Nephron (organoid): ENCODE measurements at regions not wholly inside any gene's neighbourhood (a gene's known extent, or its start where the extent isn't known, plus 50 kb on each side); places are given as distances from the start of the nearest gene placed in this dataset.
A peak's percentile ranks its signal among the peaks of the same experiment; 100 is the strongest.

Source experiments
- H3K27ac Mint-ChIP-seq, 3 experiments: 2 replicates each; pipeline ENCODE4 v1.8.0; 2020; ENCODE audit warnings: mixed read lengths in 3 of 3, mild to moderate bottlenecking in 2 of 3, moderate library complexity in 1 of 3
- H3K27me3 Mint-ChIP-seq: 2 replicates; pipeline ENCODE4 v1.8.0; 2021; ENCODE audit warnings: low read depth, mild to moderate bottlenecking, moderate library complexity, mixed read lengths
- H3K36me3 Mint-ChIP-seq: 2 replicates; pipeline ENCODE4 v1.8.0; 2020; ENCODE audit warnings: low read depth, mixed read lengths
- H3K4me1 Mint-ChIP-seq: 2 replicates; pipeline ENCODE4 v1.8.0; 2020; ENCODE audit warnings: mixed read lengths
- H3K4me3 Mint-ChIP-seq, 3 experiments: 2 replicates each; pipeline ENCODE4 v1.8.0; 2020; ENCODE audit warnings: mild to moderate bottlenecking in 3 of 3, mixed read lengths in 3 of 3, moderate library complexity in 2 of 3
- H3K9me3 Mint-ChIP-seq: 2 replicates; pipeline ENCODE4 v1.8.0; 2020; ENCODE audit warnings: mixed read lengths
- TF ChIP-seq, protein P1 (sequence below), 3 experiments: fragments of 200-600 bp; sonication (generic); IDR thresholded peaks; one replicate each; pipeline ENCODE4 v1.5.0; 2021; ENCODE audit warnings: antibody characterized with exemption in 3 of 3; ENCODE audit not compliant: unreplicated experiment in 3 of 3

DNA sequence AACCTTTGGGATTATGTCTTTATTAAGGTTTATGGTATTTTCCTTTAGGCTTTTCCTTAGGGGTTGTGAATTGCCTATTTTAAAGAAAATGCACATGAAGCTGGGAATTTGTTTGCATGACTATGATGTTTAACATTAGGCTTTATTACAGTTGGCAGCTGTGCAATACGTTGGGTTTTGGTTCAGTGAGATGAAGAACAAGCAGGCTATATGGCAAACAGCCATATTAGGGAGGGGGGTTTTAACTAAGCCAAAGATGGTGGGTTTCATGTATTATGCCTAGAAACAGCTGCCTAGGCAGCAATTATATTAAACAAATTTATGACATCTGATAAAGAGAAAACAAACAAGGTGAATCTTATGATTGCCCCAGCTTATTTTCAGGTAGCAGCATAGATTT, 880.8 kb downstream of the FAM181B start:
- TF ChIP-seq, protein P1, sequence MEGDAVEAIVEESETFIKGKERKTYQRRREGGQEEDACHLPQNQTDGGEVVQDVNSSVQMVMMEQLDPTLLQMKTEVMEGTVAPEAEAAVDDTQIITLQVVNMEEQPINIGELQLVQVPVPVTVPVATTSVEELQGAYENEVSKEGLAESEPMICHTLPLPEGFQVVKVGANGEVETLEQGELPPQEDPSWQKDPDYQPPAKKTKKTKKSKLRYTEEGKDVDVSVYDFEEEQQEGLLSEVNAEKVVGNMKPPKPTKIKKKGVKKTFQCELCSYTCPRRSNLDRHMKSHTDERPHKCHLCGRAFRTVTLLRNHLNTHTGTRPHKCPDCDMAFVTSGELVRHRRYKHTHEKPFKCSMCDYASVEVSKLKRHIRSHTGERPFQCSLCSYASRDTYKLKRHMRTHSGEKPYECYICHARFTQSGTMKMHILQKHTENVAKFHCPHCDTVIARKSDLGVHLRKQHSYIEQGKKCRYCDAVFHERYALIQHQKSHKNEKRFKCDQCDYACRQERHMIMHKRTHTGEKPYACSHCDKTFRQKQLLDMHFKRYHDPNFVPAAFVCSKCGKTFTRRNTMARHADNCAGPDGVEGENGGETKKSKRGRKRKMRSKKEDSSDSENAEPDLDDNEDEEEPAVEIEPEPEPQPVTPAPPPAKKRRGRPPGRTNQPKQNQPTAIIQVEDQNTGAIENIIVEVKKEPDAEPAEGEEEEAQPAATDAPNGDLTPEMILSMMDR (IDR thresholded peaks at IDR 0.05; ENCODE audit: unreplicated experiment in 3 of 3) = no peak
- no peak overlapping the region for H3K4me3 Mint-ChIP-seq
- peaks cover 29% of the 10 kb centered on the region for H3K4me1 Mint-ChIP-seq
- H3K36me3 Mint-ChIP-seq = no peaks in the 10 kb centered on the region
- no peaks in the 10 kb centered on the region for H3K9me3 Mint-ChIP-seq
- H3K27me3 Mint-ChIP-seq = no peaks in the 10 kb centered on the region
- peak overlapping the region in 1 of 3 experiments; percentile 6 for H3K27ac Mint-ChIP-seq

DNA sequence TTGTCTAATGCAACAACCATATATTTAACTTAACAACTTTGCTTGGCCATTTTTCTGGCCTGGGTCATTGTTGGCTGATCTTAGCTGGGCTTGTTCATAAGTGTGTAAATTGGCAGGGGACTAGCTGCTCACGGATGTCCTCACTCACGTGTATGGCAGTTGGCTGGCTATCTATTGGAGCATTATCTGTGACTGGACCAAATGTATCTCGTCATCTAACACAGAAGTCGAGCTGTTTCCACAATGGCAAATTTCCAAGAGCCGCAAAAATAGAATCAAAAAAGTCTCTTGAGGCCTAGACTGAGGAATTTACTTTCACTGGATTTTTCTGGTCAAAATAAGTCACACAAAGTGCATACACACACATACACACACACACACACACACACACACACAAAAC, 893.3 kb downstream of the FAM181B start:
- H3K9me3 Mint-ChIP-seq = peaks cover 4% of the 10 kb centered on the region
- H3K27me3 Mint-ChIP-seq = no peaks in the 10 kb centered on the region
- H3K4me3 Mint-ChIP-seq = no peak overlapping the region
- peaks cover 19% of the 10 kb centered on the region for H3K4me1 Mint-ChIP-seq
- peak overlapping the region; percentile 68 to 81 (median 71) for H3K27ac Mint-ChIP-seq
- no peaks in the 10 kb centered on the region for H3K36me3 Mint-ChIP-seq
- TF ChIP-seq, protein P1 (IDR thresholded peaks at IDR 0.05; ENCODE audit: unreplicated experiment in 3 of 3) = no peak

DNA sequence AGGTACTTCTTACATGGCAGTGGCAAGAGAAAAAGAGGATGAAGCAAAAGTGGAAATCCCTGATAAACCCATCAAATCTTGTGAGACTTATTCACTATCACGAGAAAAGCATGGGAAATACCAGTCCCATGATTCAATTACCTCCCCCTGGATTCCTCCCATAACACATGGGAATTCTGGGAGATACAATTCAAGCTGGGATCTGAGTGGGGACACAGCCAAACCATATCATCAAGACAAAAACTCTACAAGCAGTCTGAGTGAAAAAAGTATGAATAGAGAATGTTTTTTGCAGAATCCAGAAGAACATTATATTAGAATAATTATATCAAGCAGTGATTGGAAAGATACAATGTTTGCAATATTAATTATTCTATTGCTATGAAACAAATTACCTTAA, 893.7 kb downstream of the FAM181B start:
- Mint-ChIP-seq H3K4me1 (peaks cover 19% of the 10 kb centered on the region), H3K9me3 (peaks cover 4% of the 10 kb centered on the region), H3K27ac (peak overlapping the region; percentile 18 to 81 (median 71)), H3K4me3 (no peak overlapping the region), H3K36me3 (no peaks in the 10 kb centered on the region), H3K27me3 (no peaks in the 10 kb centered on the region)
- TF ChIP-seq, protein P1 (IDR thresholded peaks at IDR 0.05; ENCODE audit: unreplicated experiment in 3 of 3) = no peak

DNA sequence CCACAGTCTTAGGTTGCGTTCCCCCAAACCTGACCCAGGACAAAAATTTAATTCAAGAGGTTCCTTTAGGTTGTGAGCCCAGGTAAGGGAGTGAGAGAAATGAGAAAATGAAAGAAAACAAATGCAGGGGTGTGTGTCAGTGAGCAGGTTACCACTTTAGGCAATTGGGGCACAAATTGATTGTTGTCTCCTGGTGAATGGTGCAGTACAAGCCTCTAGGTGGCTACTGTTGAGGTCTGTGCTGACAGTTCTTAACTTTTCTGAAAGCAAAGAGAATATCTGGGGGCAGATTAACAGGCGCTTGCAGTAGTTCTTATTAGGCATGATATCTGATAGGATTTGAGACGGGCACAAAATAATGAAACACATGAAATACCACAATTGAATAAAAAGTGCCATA, 894.6 kb downstream of the FAM181B start:
- Mint-ChIP-seq H3K27me3 (no peaks in the 10 kb centered on the region), H3K4me1 (peaks cover 19% of the 10 kb centered on the region), H3K4me3 (no peak overlapping the region), H3K27ac (no peak overlapping the region), H3K9me3 (peaks cover 4% of the 10 kb centered on the region), H3K36me3 (no peaks in the 10 kb centered on the region)
- TF ChIP-seq, protein P1 (IDR thresholded peaks at IDR 0.05; ENCODE audit: unreplicated experiment in 3 of 3) = no peak

DNA sequence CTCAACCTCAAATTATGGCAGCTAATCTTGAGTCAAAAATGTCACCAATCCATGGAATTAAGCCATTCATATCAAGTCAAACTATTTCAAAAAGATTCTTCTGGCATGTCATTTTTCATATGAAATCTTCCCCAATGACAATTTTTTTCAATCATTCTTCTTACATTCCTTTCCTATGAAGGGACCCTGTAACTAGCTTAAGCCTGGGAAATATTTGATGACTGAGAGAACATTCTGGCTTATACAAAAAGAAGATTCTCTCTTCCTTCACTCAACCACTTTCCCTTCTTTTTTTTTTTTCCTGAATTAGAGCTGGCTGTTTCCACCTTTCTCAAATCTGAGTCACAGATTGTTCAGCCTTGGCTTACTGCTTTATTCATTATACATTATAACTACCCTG, 903.7 kb downstream of the FAM181B start:
- H3K4me3 Mint-ChIP-seq = no peak overlapping the region
- no peaks in the 10 kb centered on the region for H3K4me1 Mint-ChIP-seq
- H3K9me3 Mint-ChIP-seq = peaks cover 17% of the 10 kb centered on the region
- peaks cover 4% of the 10 kb centered on the region for H3K27me3 Mint-ChIP-seq
- H3K27ac Mint-ChIP-seq = no peak overlapping the region
- H3K36me3 Mint-ChIP-seq = no peaks in the 10 kb centered on the region
- TF ChIP-seq, protein P1 (IDR thresholded peaks at IDR 0.05; ENCODE audit: unreplicated experiment in 3 of 3) = no peak

DNA sequence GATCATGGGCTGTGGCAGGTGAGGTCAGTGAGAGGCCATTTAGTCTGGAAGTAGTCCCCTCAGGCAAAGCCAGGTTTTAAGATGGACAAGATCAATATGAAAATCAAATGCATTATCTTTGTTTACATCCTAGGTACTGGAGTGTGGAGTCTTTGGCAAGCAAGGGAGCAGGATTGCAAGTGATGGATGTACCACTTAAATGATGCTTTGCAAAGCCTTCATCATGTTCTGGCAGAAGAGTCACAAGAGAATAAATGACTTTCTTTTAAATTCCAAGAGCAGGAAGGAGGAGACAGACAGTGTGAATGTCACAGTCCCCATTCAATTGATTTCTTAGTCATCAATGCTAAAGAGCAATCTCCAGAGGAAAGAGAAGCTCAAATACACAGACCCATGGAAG, 908.3 kb downstream of the FAM181B start:
- TF ChIP-seq, protein P1 (IDR thresholded peaks at IDR 0.05; ENCODE audit: unreplicated experiment in 3 of 3) = no peak
- Mint-ChIP-seq H3K4me3 (no peak overlapping the region), H3K4me1 (no peaks in the 10 kb centered on the region), H3K27me3 (peaks cover 4% of the 10 kb centered on the region), H3K27ac (no peak overlapping the region), H3K9me3 (no peaks in the 10 kb centered on the region), H3K36me3 (no peaks in the 10 kb centered on the region)
